Ovary (tissue), 3 donors: ENCODE measurements at regions not wholly inside any gene's neighbourhood (a gene's known extent, or its start where the extent isn't known, plus 50 kb on each side); places are given as distances from the start of the nearest gene placed in this dataset.

Source experiments
- EP300 ChIP-seq: sonication (generic); formaldehyde crosslinking; IDR thresholded peaks from one replicate; pipeline ENCODE4 v1.6.1; 2017; ENCODE audit warnings: antibody characterized with exemption
- POLR2A ChIP-seq: fragments of 450-650 bp; IDR thresholded peaks from one replicate; pipeline ENCODE4 v1.6.1; 2017; ENCODE audit warnings: antibody characterized with exemption, mild to moderate bottlenecking, moderate library complexity
- TF ChIP-seq, protein P1 (sequence below), 3 donors: fragments of 450-650 bp in 2 of 3; fragments of 200-600 bp in 1 of 3; IDR thresholded peaks; one replicate each; pipeline versions ENCODE4 v1.5.1 to v1.8.0; 2016 to 2022; ENCODE audit warnings: antibody characterized with exemption in 3 of 3, mild to moderate bottlenecking in 1 of 3
- donor health status: DM: no; HTN: no; CAD: no.

- TF ChIP-seq, protein P1, sequence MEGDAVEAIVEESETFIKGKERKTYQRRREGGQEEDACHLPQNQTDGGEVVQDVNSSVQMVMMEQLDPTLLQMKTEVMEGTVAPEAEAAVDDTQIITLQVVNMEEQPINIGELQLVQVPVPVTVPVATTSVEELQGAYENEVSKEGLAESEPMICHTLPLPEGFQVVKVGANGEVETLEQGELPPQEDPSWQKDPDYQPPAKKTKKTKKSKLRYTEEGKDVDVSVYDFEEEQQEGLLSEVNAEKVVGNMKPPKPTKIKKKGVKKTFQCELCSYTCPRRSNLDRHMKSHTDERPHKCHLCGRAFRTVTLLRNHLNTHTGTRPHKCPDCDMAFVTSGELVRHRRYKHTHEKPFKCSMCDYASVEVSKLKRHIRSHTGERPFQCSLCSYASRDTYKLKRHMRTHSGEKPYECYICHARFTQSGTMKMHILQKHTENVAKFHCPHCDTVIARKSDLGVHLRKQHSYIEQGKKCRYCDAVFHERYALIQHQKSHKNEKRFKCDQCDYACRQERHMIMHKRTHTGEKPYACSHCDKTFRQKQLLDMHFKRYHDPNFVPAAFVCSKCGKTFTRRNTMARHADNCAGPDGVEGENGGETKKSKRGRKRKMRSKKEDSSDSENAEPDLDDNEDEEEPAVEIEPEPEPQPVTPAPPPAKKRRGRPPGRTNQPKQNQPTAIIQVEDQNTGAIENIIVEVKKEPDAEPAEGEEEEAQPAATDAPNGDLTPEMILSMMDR (IDR thresholded peaks at IDR 0.05) = no peak
- TF ChIP-seq POLR2A (no peak), EP300 (no peak)
These were observed 83.5 kb upstream of the PRDX6 start for GRCh38 chr1:173393659-173394000.
